MCF 10A (cell line): ENCODE measurements at regions not wholly inside any gene's neighbourhood (a gene's known extent, or its start where the extent isn't known, plus 50 kb on each side); places are given as distances from the start of the nearest gene placed in this dataset.

Experiments used
- BruUV-seq: library from RNA; stranded (reverse); fragments of 400-500 nt; replicated peaks from 2 replicates; lab custom pipeline; 2021; lab: Mats Ljungman, UMichigan
- CTCF ChIA-PET: fragments of 300-600 bp; sonication (Branson Sonifier 250); formaldehyde crosslinking; extraction: SDS; loops from one replicate; lab custom pipeline; 2021; ENCODE audit warnings: antibody characterized with exemption, inconsistent platforms; lab: Yijun Ruan, JAX
- POLR2A ChIA-PET: fragments of 300-600, 350-650 bp; sonication (Branson Sonifier 250); formaldehyde crosslinking; extraction: SDS; loops from one replicate; lab custom pipeline; 2020; ENCODE audit warnings: antibody characterized with exemption, inconsistent platforms; lab: Yijun Ruan, JAX
- DNase-seq: peaks from one replicate; pipeline ENCODE4 v3.0.0-alpha.2; 2018; ENCODE audit not compliant: unreplicated experiment
- H3K27ac Mint-ChIP-seq: one replicate; pipeline ENCODE4 v1.8.0; 2022; ENCODE audit warnings: mild to moderate bottlenecking, low read depth, mixed read lengths; ENCODE audit not compliant: unreplicated experiment
- H3K27me3 Mint-ChIP-seq: one replicate; pipeline ENCODE4 v1.8.0; 2022; ENCODE audit warnings: mixed read lengths; ENCODE audit not compliant: insufficient read depth, unreplicated experiment
- H3K36me3 Mint-ChIP-seq: one replicate; pipeline ENCODE4 v1.8.0; 2022; ENCODE audit warnings: mild to moderate bottlenecking, moderate library complexity, mixed read lengths; ENCODE audit not compliant: insufficient read depth, unreplicated experiment
- H3K4me1 Mint-ChIP-seq: one replicate; pipeline ENCODE4 v1.8.0; 2022; ENCODE audit warnings: mixed read lengths; ENCODE audit not compliant: insufficient read depth, unreplicated experiment
- H3K4me3 Mint-ChIP-seq: one replicate; pipeline ENCODE4 v1.8.0; 2022; ENCODE audit warnings: mild to moderate bottlenecking, moderate library complexity, mixed read lengths; ENCODE audit not compliant: unreplicated experiment
- H3K9me3 Mint-ChIP-seq: one replicate; pipeline ENCODE4 v1.8.0; 2022; ENCODE audit warnings: mixed read lengths; ENCODE audit not compliant: unreplicated experiment
- intact Hi-C: fragments of 100-400 bp; cut with micrococcal nuclease; formaldehyde crosslinking; loops from 2 replicates; pipeline ENCODE4 v1.14.1; 2022
- TF ChIP-seq, protein P1 (sequence below): fragments of 200-600 bp; IDR thresholded peaks from one replicate; pipeline ENCODE4 v1.8.0; 2022; ENCODE audit warnings: antibody characterized with exemption, mild to moderate bottlenecking; ENCODE audit not compliant: unreplicated experiment

GRCh38 chr3:64945171-64945729, 257.4 kb upstream of the ADAMTS9 start:
- Mint-ChIP-seq H3K9me3 (no peaks in the 10 kb centered on the region), H3K4me1 (no peaks in the 10 kb centered on the region), H3K27me3 (no peaks in the 10 kb centered on the region), H3K27ac (no peak overlapping the region), H3K4me3 (no peak overlapping the region), H3K36me3 (no peaks in the 10 kb centered on the region)
- POLR2A ChIA-PET: interaction anchor here (0.7 kb wide), 1 partner anchor 1089 kb away, joined by 3 read pairs; no protein-coding TSS in a partner anchor
- intact Hi-C loops: no loop called here
- TF ChIP-seq, protein P1, sequence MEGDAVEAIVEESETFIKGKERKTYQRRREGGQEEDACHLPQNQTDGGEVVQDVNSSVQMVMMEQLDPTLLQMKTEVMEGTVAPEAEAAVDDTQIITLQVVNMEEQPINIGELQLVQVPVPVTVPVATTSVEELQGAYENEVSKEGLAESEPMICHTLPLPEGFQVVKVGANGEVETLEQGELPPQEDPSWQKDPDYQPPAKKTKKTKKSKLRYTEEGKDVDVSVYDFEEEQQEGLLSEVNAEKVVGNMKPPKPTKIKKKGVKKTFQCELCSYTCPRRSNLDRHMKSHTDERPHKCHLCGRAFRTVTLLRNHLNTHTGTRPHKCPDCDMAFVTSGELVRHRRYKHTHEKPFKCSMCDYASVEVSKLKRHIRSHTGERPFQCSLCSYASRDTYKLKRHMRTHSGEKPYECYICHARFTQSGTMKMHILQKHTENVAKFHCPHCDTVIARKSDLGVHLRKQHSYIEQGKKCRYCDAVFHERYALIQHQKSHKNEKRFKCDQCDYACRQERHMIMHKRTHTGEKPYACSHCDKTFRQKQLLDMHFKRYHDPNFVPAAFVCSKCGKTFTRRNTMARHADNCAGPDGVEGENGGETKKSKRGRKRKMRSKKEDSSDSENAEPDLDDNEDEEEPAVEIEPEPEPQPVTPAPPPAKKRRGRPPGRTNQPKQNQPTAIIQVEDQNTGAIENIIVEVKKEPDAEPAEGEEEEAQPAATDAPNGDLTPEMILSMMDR: no peak
- BruUV-seq: no TSS peak
- DNase-seq: no peak
- CTCF ChIA-PET: interaction anchor here (0.6 kb wide), 1 partner anchor 182 kb away, joined by 3 read pairs; no protein-coding TSS in a partner anchor

- ChIA-PET POLR2A (no interaction called here), CTCF (no interaction called here)
- no TSS peak for BruUV-seq
- TF ChIP-seq, protein P1: no peak
- H3K27ac Mint-ChIP-seq: no peak overlapping the region
- no peaks in the 10 kb centered on the region for H3K4me1 Mint-ChIP-seq
- no peaks in the 10 kb centered on the region for H3K27me3 Mint-ChIP-seq
- DNase-seq: no peak
- intact Hi-C loops: no loop called here
- H3K36me3 Mint-ChIP-seq: no peaks in the 10 kb centered on the region
- H3K9me3 Mint-ChIP-seq: no peaks in the 10 kb centered on the region
- no peak overlapping the region for H3K4me3 Mint-ChIP-seq
Observed at GRCh38 chr3:64943866-64944265, 256.1 kb upstream of the ADAMTS9 start.

DNA sequence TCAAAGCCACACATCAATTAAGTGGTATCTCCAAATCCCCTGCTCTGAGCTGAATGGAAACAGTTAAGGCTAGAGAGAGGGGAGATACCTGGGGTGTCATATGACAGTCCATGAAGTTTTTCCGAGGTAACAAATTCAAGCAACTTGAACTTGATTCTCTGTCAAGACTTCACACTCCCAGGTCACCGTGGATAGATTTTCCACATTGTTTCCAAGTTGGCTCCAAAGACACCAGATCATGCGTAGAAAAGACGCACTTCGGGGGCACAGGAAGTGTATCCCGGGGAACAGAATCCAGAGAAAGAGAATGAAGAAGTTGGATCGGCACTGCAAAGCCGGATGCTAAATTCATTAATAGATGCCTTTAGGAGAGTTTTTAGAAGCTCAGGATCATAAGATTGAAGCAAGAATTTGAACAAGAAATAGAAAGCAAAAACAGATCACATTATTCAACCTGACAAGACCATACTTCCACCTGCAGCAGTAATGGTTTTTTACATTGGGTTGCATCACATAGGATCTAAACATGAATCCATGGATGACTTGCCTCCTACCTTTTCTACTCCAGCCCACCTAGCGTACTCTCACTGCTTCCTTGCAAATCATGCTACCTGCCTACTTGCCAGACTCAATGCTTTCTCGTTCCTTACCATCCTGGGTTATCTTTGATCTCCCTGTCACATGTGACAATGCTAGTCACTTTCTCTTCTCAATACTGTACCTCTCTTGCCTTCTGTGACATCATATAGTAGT, 253.0 kb upstream of the ADAMTS9 start:
- POLR2A ChIA-PET: no interaction called here
- Mint-ChIP-seq H3K27ac (no peak overlapping the region), H3K4me1 (peaks cover 5% of the 10 kb centered on the region), H3K9me3 (no peaks in the 10 kb centered on the region), H3K36me3 (no peaks in the 10 kb centered on the region), H3K27me3 (no peaks in the 10 kb centered on the region), H3K4me3 (no peak overlapping the region)
- TF ChIP-seq, protein P1: no peak
- DNase-seq: no peak
- intact Hi-C loops: no loop called here
- BruUV-seq: no TSS peak
- CTCF ChIA-PET: interaction anchor here (0.6 kb wide), 1 partner anchor 105 kb away, joined by 3 read pairs; no protein-coding TSS in a partner anchor

DNA sequence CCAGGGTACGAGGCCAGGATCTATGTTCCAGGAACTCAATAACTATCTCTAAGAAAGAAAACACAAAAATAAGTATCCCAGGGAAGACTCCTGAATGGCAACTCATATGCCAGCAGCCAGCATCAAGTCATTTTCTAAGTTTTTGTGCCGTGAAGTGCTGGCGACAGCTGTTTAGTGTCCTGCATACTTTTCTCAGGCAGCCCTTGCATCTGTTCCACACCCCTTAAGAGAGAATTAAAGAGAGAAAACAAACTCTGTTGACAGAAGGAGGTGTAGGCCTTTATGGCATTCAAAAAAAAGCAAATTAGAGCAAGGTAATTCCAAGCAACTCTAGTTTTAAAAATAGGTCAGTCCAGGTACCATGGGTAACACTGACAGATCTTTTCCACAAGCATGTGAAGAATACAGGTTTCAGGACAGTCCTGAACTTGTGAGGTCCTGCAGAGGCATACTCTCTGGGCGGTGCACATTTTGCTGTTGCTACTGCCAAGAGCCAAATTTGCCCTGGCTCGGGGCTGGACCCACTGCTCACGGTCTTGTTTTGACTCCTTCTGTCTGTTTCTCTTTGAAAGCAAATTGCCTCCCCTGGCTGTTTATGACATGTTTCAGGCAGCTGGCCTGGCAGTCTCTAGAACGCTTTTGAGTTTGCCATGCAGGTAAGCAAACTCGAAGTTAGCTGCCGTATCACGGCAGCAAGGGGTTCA, 252.1 kb upstream of the ADAMTS9 start:
- ChIA-PET POLR2A (no interaction called here), CTCF (no interaction called here)
- BruUV-seq: no TSS peak
- no peak for DNase-seq
- intact Hi-C loops: no loop called here
- Mint-ChIP-seq H3K4me1 (peaks cover 13% of the 10 kb centered on the region), H3K27me3 (no peaks in the 10 kb centered on the region), H3K27ac (no peak overlapping the region), H3K36me3 (no peaks in the 10 kb centered on the region), H3K4me3 (no peak overlapping the region), H3K9me3 (no peaks in the 10 kb centered on the region)
- TF ChIP-seq, protein P1: no peak
